BLaER1 (cell line): ENCODE measurements at regions not wholly inside any gene's neighbourhood (a gene's known extent, or its start where the extent isn't known, plus 50 kb on each side); places are given as distances from the start of the nearest gene placed in this dataset.

Experiments
- H3K27ac ChIP-seq: shearing (Covaris generic); formaldehyde crosslinking; 2 replicates; pipeline ENCODE4 v1.8.1; 2022
- H3K27me3 ChIP-seq: shearing (Covaris generic); formaldehyde crosslinking; 2 replicates; pipeline ENCODE4 v1.8.1; 2022
- H3K36me3 ChIP-seq: shearing (Covaris generic); formaldehyde crosslinking; 2 replicates; pipeline ENCODE4 v1.8.1; 2022
- H3K4me1 ChIP-seq: shearing (Covaris generic); formaldehyde crosslinking; 2 replicates; pipeline ENCODE4 v1.8.1; 2022
- H3K4me2 ChIP-seq: shearing (Covaris generic); formaldehyde crosslinking; 2 replicates; pipeline ENCODE4 v1.8.1; 2022
- H3K4me3 ChIP-seq: shearing (Covaris generic); formaldehyde crosslinking; 2 replicates; pipeline ENCODE4 v1.8.1; 2022
- H3K9ac ChIP-seq: shearing (Covaris generic); formaldehyde crosslinking; 2 replicates; pipeline ENCODE4 v1.8.1; 2022
- H3K9me3 ChIP-seq: shearing (Covaris generic); formaldehyde crosslinking; 2 replicates; pipeline ENCODE4 v1.8.1; 2022
- H4K20me1 ChIP-seq: shearing (Covaris generic); formaldehyde crosslinking; 2 replicates; pipeline ENCODE4 v1.8.1; 2022
- Cebpa-rat ChIP-seq: shearing (Covaris generic); IDR thresholded peaks from 2 replicates; pipeline ENCODE4 v1.8.1; 2022

GRCh38 chr10:118471863-118472262, 123.6 kb downstream of the PRLHR start:
- H3K9ac ChIP-seq, result no peak overlapping the region

GRCh38 chr10:118470470-118470869, 125.0 kb downstream of the PRLHR start:
- Histone ChIP-seq H3K4me3 (no peak overlapping the region), H3K9ac (no peak overlapping the region), H4K20me1 (no peaks in the 10 kb centered on the region), H3K4me1 (no peaks in the 10 kb centered on the region), H3K27ac (no peak overlapping the region), H3K4me2 (no peak overlapping the region), H3K27me3 (no peaks in the 10 kb centered on the region), H3K36me3 (no peaks in the 10 kb centered on the region), H3K9me3 (no peaks in the 10 kb centered on the region)
- no peak for TF ChIP-seq Cebpa-rat

More at GRCh38 chr10:118471863-118472262, 123.6 kb downstream of the PRLHR start:
- no peaks in the 10 kb centered on the region for H3K4me1 ChIP-seq
- H3K36me3 ChIP-seq, result no peaks in the 10 kb centered on the region
- no peak overlapping the region for H3K4me3 ChIP-seq
- H3K9me3 ChIP-seq, result no peaks in the 10 kb centered on the region
- H3K4me2 ChIP-seq, result no peak overlapping the region
- no peaks in the 10 kb centered on the region for H4K20me1 ChIP-seq
- H3K27ac ChIP-seq, result no peak overlapping the region
- H3K27me3 ChIP-seq, result no peaks in the 10 kb centered on the region
- no peak for TF ChIP-seq Cebpa-rat

- Histone ChIP-seq H3K9me3 (no peaks in the 10 kb centered on the region), H3K27me3 (no peaks in the 10 kb centered on the region), H4K20me1 (no peaks in the 10 kb centered on the region)
Observed at GRCh38 chr10:118467200-118467599, 125.1 kb upstream of the FAM204A start.

GRCh38 chr10:118465300-118465874, 123.3 kb upstream of the FAM204A start:
- Histone ChIP-seq H3K27me3 (no peaks in the 10 kb centered on the region), H3K36me3 (no peaks in the 10 kb centered on the region), H3K9ac (no peak overlapping the region), H3K4me2 (no peak overlapping the region), H3K4me1 (no peaks in the 10 kb centered on the region), H3K9me3 (no peaks in the 10 kb centered on the region), H3K4me3 (no peak overlapping the region), H4K20me1 (no peaks in the 10 kb centered on the region), H3K27ac (no peak overlapping the region)
- no peak for TF ChIP-seq Cebpa-rat

More at GRCh38 chr10:118467200-118467599, 125.1 kb upstream of the FAM204A start:
- Histone ChIP-seq H3K4me2 (no peak overlapping the region), H3K4me1 (no peaks in the 10 kb centered on the region), H3K4me3 (no peak overlapping the region), H3K36me3 (no peaks in the 10 kb centered on the region), H3K9ac (no peak overlapping the region), H3K27ac (no peak overlapping the region)
- no peak for TF ChIP-seq Cebpa-rat

GRCh38 chr10:118463740-118464139, 121.6 kb upstream of the FAM204A start:
- Histone ChIP-seq H3K9me3 (no peaks in the 10 kb centered on the region), H3K36me3 (no peaks in the 10 kb centered on the region), H3K4me1 (no peaks in the 10 kb centered on the region), H3K27me3 (no peaks in the 10 kb centered on the region), H4K20me1 (no peaks in the 10 kb centered on the region), H3K27ac (no peak overlapping the region), H3K4me2 (no peak overlapping the region), H3K9ac (no peak overlapping the region), H3K4me3 (no peak overlapping the region)
- TF ChIP-seq Cebpa-rat, result no peak

GRCh38 chr10:118462401-118462800, 120.3 kb upstream of the FAM204A start:
- Histone ChIP-seq H3K9ac (no peak overlapping the region), H3K27ac (no peak overlapping the region), H3K9me3 (no peaks in the 10 kb centered on the region), H4K20me1 (no peaks in the 10 kb centered on the region), H3K4me3 (no peak overlapping the region), H3K4me1 (no peaks in the 10 kb centered on the region), H3K36me3 (no peaks in the 10 kb centered on the region), H3K27me3 (no peaks in the 10 kb centered on the region), H3K4me2 (no peak overlapping the region)
- TF ChIP-seq Cebpa-rat, result no peak

GRCh38 chr10:118459642-118460193, 117.6 kb upstream of the FAM204A start:
- Histone ChIP-seq H3K9me3 (no peaks in the 10 kb centered on the region), H3K27ac (no peak overlapping the region), H3K4me1 (0 out of 2 replicates have a peak, but pooled peaks cover under 1% of the 10 kb centered on the region), H3K36me3 (no peaks in the 10 kb centered on the region), H3K27me3 (no peaks in the 10 kb centered on the region), H3K4me2 (no peak overlapping the region), H3K4me3 (no peak overlapping the region), H3K9ac (no peak overlapping the region), H4K20me1 (no peaks in the 10 kb centered on the region)
- TF ChIP-seq Cebpa-rat, result no peak

GRCh38 chr10:118458957-118459641, 117.0 kb upstream of the FAM204A start:
- H3K4me1 ChIP-seq, result 0 out of 2 replicates have a peak, but pooled peaks cover 4% of the 10 kb centered on the region
- H3K36me3 ChIP-seq, result no peaks in the 10 kb centered on the region
- no peaks in the 10 kb centered on the region for H3K9me3 ChIP-seq
- H3K4me2 ChIP-seq, result no peak overlapping the region
- no peak overlapping the region for H3K4me3 ChIP-seq
- no peak overlapping the region for H3K27ac ChIP-seq
- no peak overlapping the region for H3K9ac ChIP-seq
- H3K27me3 ChIP-seq, result no peaks in the 10 kb centered on the region
- no peak for TF ChIP-seq Cebpa-rat
- no peaks in the 10 kb centered on the region for H4K20me1 ChIP-seq

- no peaks in the 10 kb centered on the region for H3K36me3 ChIP-seq
- no peak overlapping the region for H3K9ac ChIP-seq
- no peaks in the 10 kb centered on the region for H4K20me1 ChIP-seq
- H3K27me3 ChIP-seq, result no peaks in the 10 kb centered on the region
- 0 out of 2 replicates have a peak, but pooled peaks cover 4% of the 10 kb centered on the region for H3K4me1 ChIP-seq
- H3K4me3 ChIP-seq, result no peak overlapping the region
- H3K27ac ChIP-seq, result no peak overlapping the region
- no peak for TF ChIP-seq Cebpa-rat
- H3K9me3 ChIP-seq, result no peaks in the 10 kb centered on the region
- no peak overlapping the region for H3K4me2 ChIP-seq
Observed at GRCh38 chr10:118457824-118458428, 115.8 kb upstream of the FAM204A start.

GRCh38 chr10:118455181-118455695, 113.1 kb upstream of the FAM204A start:
- 0 out of 2 replicates have a peak, but pooled peaks cover 4% of the 10 kb centered on the region for H3K4me1 ChIP-seq
- peaks cover 4% of the 10 kb centered on the region; the same call in 1 of the 2 replicates for H3K9me3 ChIP-seq
- H3K27me3 ChIP-seq, result no peaks in the 10 kb centered on the region
- H3K9ac ChIP-seq, result no peak overlapping the region
- H3K4me2 ChIP-seq, result no peak overlapping the region
- no peak for TF ChIP-seq Cebpa-rat
- H3K36me3 ChIP-seq, result no peaks in the 10 kb centered on the region
- H4K20me1 ChIP-seq, result no peaks in the 10 kb centered on the region
- H3K27ac ChIP-seq, result no peak overlapping the region
- no peak overlapping the region for H3K4me3 ChIP-seq
